Loucy (cell line): ENCODE measurements at regions not wholly inside any gene's neighbourhood (a gene's known extent, or its start where the extent isn't known, plus 50 kb on each side); places are given as distances from the start of the nearest gene placed in this dataset.
A peak's percentile ranks its signal among the peaks of the same experiment; 100 is the strongest.

Experiments
- H2AFZ ChIP-seq: fragments of 200-600 bp; sonication (generic); 2 replicates; pipeline ENCODE4 v1.6.0; 2016; ENCODE audit warnings: antibody characterized with exemption, mild to moderate bottlenecking, low read length, moderate library complexity
- H3F3A ChIP-seq: fragments of 200-600 bp; 2 replicates; pipeline ENCODE4 v1.6.0; 2016; ENCODE audit warnings: antibody characterized with exemption, low read depth, mild to moderate bottlenecking
- H3K27me3 ChIP-seq: fragments of 200-600 bp; sonication (generic); 2 replicates; pipeline ENCODE4 v1.6.1; 2014; ENCODE audit warnings: low read length, mild to moderate bottlenecking; ENCODE audit not compliant: insufficient read depth, poor library complexity, severe bottlenecking
- H3K36me3 ChIP-seq: fragments of 200-600 bp; sonication (generic); 2 replicates; pipeline ENCODE4 v1.6.1; 2016; ENCODE audit warnings: low read length; ENCODE audit not compliant: insufficient read depth
- H3K4me1 ChIP-seq: fragments of 200-600 bp; sonication (generic); 2 replicates; pipeline ENCODE4 v1.5.1; 2014; ENCODE audit warnings: low read length, mild to moderate bottlenecking; ENCODE audit not compliant: insufficient read depth, poor library complexity, severe bottlenecking
- H3K4me2 ChIP-seq: fragments of 200-600 bp; sonication (generic); 2 replicates; pipeline ENCODE4 v1.6.0; 2014; ENCODE audit warnings: antibody characterized with exemption, low read length, low read depth, mild to moderate bottlenecking; ENCODE audit not compliant: poor library complexity, severe bottlenecking
- H3K4me3 ChIP-seq: fragments of 200-600 bp; sonication (generic); 2 replicates; pipeline ENCODE4 v1.5.1; 2014; ENCODE audit warnings: low read length, mild to moderate bottlenecking, mixed read lengths; ENCODE audit not compliant: poor library complexity, severe bottlenecking
- H3K79me2 ChIP-seq: fragments of 200-600 bp; sonication (generic); 2 replicates; pipeline ENCODE4 v1.6.1; 2014; ENCODE audit warnings: low read length; ENCODE audit not compliant: insufficient read depth
- H3K9ac ChIP-seq: fragments of 200-600 bp; sonication (generic); 2 replicates; pipeline ENCODE4 v1.6.0; 2014; ENCODE audit warnings: mild to moderate bottlenecking, low read depth, low read length, moderate library complexity; ENCODE audit not compliant: poor library complexity, severe bottlenecking
- H3K9me2 ChIP-seq: fragments of 200-600 bp; sonication (generic); replicated peaks from 2 replicates; pipeline ENCODE4 v1.6.1; 2016; ENCODE audit warnings: low read depth, low read length, mixed read lengths
- H3K9me3 ChIP-seq: fragments of 200-600 bp; sonication (generic); 2 replicates; pipeline ENCODE4 v1.6.1; 2014; ENCODE audit warnings: mild to moderate bottlenecking, antibody characterized with exemption, low read length, low read depth; ENCODE audit not compliant: insufficient read depth
- H4K20me1 ChIP-seq: fragments of 200-600 bp; sonication (generic); 2 replicates; pipeline ENCODE4 v1.6.0; 2014; ENCODE audit warnings: antibody characterized with exemption, low read length, mild to moderate bottlenecking; ENCODE audit not compliant: insufficient read depth, poor library complexity, severe bottlenecking
- EZH2phosphoT487 ChIP-seq: fragments of 200-600 bp; IDR thresholded peaks from 2 replicates; pipeline ENCODE4 v1.6.1; 2018; ENCODE audit warnings: antibody characterized with exemption, mild to moderate bottlenecking, moderate library complexity, borderline replicate concordance
- TF ChIP-seq, protein P1 (sequence below): fragments of 200-600 bp; sonication (generic); conservative IDR thresholded peaks from 2 replicates; pipeline ENCODE4 v1.5.1; 2014; ENCODE audit warnings: mild to moderate bottlenecking, antibody characterized with exemption, low read length

DNA sequence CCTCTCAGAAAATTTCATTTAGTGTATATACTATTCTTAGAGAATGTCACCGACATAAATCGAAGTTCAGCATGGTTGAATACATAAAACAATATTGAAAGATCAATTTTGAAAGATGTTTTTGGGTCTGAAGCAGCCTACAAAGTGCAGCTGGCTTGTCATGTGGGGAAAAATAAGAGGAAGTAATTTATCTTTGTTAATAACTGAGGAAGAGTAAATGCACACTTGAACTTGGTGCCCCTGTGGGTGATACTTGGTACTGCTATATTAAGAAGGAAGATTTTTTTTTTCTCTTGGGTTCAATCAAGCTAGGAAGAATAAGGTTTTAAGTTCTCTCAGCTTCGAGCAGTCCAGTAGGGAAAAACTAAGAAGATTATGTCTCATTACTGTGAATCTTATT lies 661.3 kb downstream of the RPL10L start:
- Histone ChIP-seq H3K9me3 (no peaks in the 10 kb centered on the region), H3K36me3 (no peaks in the 10 kb centered on the region), H3K9me2 (no peaks in the 10 kb centered on the region), H4K20me1 (no peaks in the 10 kb centered on the region), H3K4me3 (no peak overlapping the region), H3K4me2 (no peak overlapping the region), H2AFZ (no peak overlapping the region), H3K27me3 (no peaks in the 10 kb centered on the region), H3K4me1 (no peaks in the 10 kb centered on the region), H3K9ac (no peak overlapping the region), H3K79me2 (no peaks in the 10 kb centered on the region), H3F3A (no peaks in the 10 kb centered on the region)
- TF ChIP-seq, protein P1, sequence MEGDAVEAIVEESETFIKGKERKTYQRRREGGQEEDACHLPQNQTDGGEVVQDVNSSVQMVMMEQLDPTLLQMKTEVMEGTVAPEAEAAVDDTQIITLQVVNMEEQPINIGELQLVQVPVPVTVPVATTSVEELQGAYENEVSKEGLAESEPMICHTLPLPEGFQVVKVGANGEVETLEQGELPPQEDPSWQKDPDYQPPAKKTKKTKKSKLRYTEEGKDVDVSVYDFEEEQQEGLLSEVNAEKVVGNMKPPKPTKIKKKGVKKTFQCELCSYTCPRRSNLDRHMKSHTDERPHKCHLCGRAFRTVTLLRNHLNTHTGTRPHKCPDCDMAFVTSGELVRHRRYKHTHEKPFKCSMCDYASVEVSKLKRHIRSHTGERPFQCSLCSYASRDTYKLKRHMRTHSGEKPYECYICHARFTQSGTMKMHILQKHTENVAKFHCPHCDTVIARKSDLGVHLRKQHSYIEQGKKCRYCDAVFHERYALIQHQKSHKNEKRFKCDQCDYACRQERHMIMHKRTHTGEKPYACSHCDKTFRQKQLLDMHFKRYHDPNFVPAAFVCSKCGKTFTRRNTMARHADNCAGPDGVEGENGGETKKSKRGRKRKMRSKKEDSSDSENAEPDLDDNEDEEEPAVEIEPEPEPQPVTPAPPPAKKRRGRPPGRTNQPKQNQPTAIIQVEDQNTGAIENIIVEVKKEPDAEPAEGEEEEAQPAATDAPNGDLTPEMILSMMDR = peak; percentile 42; the same call in 1 of the 2 replicates
- no peak for TF ChIP-seq EZH2phosphoT487

DNA sequence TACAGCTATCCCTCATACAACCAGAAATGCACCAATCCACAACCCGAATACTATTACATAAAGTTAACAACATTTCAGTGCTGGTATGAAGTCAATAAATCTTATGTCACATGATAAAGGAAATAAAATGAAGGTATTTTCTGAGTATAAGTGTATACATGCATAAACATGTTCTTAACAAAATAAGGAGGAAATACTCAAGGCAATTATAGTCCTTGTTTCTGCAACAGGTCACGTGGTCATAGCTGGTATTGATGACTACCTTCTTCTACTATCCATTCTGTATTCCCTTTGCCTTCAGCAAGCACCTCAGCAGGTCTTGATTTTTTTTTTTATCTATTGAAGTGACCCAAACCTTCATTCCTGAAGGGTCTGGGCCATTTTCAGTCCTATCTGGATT lies 675.6 kb downstream of the RPL10L start:
- H3K27me3 ChIP-seq = no peaks in the 10 kb centered on the region
- H3K79me2 ChIP-seq = no peaks in the 10 kb centered on the region
- no peaks in the 10 kb centered on the region for H3F3A ChIP-seq
- no peak overlapping the region for H3K4me3 ChIP-seq
- no peak overlapping the region for H3K9ac ChIP-seq
- no peaks in the 10 kb centered on the region for H4K20me1 ChIP-seq
- H3K4me2 ChIP-seq = no peak overlapping the region
- no peaks in the 10 kb centered on the region for H3K4me1 ChIP-seq
- H2AFZ ChIP-seq = no peak overlapping the region
- no peaks in the 10 kb centered on the region for H3K36me3 ChIP-seq
- H3K9me3 ChIP-seq = no peaks in the 10 kb centered on the region
- H3K9me2 ChIP-seq = no peaks in the 10 kb centered on the region
- TF ChIP-seq EZH2phosphoT487 = no peak
- TF ChIP-seq, protein P1 = no peak

DNA sequence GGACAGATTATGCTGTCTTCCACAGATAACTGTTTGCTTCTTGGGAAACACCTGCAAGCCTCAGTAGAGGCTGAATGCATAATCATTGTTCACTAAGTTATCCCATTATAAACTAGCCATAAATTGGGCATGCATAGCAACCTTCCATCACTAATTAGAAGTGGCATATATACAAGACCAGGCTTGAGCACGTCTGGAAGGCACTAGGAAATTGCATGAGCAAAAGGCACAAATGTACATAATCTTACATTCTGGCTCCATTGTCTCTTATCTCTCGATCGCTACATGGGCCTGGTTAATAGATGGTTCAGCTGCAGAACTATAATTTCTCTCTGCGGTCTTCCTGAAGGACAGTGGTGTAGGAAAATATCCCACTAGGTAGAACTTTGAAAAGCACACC lies 679.2 kb downstream of the RPL10L start:
- H3K27me3 ChIP-seq = no peaks in the 10 kb centered on the region
- no peak overlapping the region for H3K4me3 ChIP-seq
- TF ChIP-seq, protein P1 = no peak
- TF ChIP-seq EZH2phosphoT487 = no peak
- H4K20me1 ChIP-seq = no peaks in the 10 kb centered on the region
- no peaks in the 10 kb centered on the region for H3K4me1 ChIP-seq
- H3K4me2 ChIP-seq = no peak overlapping the region
- H3K9me2 ChIP-seq = no peaks in the 10 kb centered on the region
- no peaks in the 10 kb centered on the region for H3K36me3 ChIP-seq
- H3K9ac ChIP-seq = no peak overlapping the region
- H3F3A ChIP-seq = no peaks in the 10 kb centered on the region
- H3K79me2 ChIP-seq = no peaks in the 10 kb centered on the region
- H3K9me3 ChIP-seq = no peaks in the 10 kb centered on the region
- no peak overlapping the region for H2AFZ ChIP-seq
